HepG2 (cell line): ENCODE measurements at regions not wholly inside any gene's neighbourhood (a gene's known extent, or its start where the extent isn't known, plus 50 kb on each side); places are given as distances from the start of the nearest gene placed in this dataset.

Experiments used
- ATAC-seq: fragments of 200-7000 bp; cut with Tn5 transposase; 3 replicates; pipeline ENCODE4 v1.9.1; 2020; ENCODE audit warnings: mild to moderate bottlenecking, moderate library complexity
- BruUV-seq: library from RNA; stranded (reverse); fragments of 400-500 nt; replicated peaks from 2 replicates; lab custom pipeline; 2021; lab: Mats Ljungman, UMichigan
- CTCF ChIA-PET: fragments of 300-600 bp; formaldehyde crosslinking; extraction: SDS; loops from one replicate; lab custom pipeline; 2021; ENCODE audit warnings: low total read pairs, inconsistent platforms, low intra/inter-chr PET ratio; lab: Yijun Ruan, JAX
- POLR2A ChIA-PET: fragments of 350-600 bp; sonication (Branson Sonifier 250); formaldehyde crosslinking; loops from one replicate; lab custom pipeline; 2020; ENCODE audit warnings: antibody characterized with exemption, inconsistent platforms; lab: Yijun Ruan, JAX
- DNase-seq: peaks from one replicate; pipeline ENCODE4 v3.0.0-alpha.2; 2015; ENCODE audit warnings: low spot score
- FAIRE-seq: peaks from 3 replicates; lab custom pipeline; 2011; peaks lifted over from hg19 to GRCh38; lab: Jason Lieb, UNC
- H2AFZ ChIP-seq: one replicate; pipeline ENCODE4 v1.6.1; 2011; ENCODE audit warnings: low read length, inconsistent platforms
- H3K27ac ChIP-seq: fragments of 300-600 bp; 3 replicates; pipeline ENCODE4 v1.8.0; 2011; ENCODE audit warnings: mixed run types, mild to moderate bottlenecking, mixed read lengths, low read length, inconsistent platforms; ENCODE audit not compliant: insufficient read depth; ENCODE audit errors: extremely low read length
- H3K27me3 ChIP-seq, 2 experiments: fragments of 200-600 bp in 1 of 2; 2 replicates in 1 of 2; 3 replicates in 1 of 2; pipeline versions ENCODE4 v1.6.0 to v1.8.0; 2011; ENCODE audit warnings: low read length in 2 of 2, mild to moderate bottlenecking in 2 of 2, moderate library complexity in 2 of 2, inconsistent platforms in 1 of 2; ENCODE audit not compliant: insufficient read depth in 2 of 2, control insufficient read depth in 1 of 2
- H3K36me3 ChIP-seq, 2 experiments: fragments of 200-600 bp in 1 of 2; replicated peaks in 1 of 2; 2 replicates in 1 of 2; 3 replicates in 1 of 2; pipeline versions ENCODE4 v1.5.1 to v1.8.0; 2011; ENCODE audit warnings: low read length in 2 of 2, inconsistent platforms in 1 of 2; ENCODE audit not compliant: insufficient read depth in 2 of 2, control insufficient read depth in 1 of 2
- H3K4me1 ChIP-seq: 2 replicates; pipeline ENCODE4 v1.5.1; 2012; ENCODE audit warnings: low read length, inconsistent platforms; ENCODE audit not compliant: insufficient read depth
- H3K4me2 ChIP-seq: 2 replicates; pipeline ENCODE4 v1.6.0; 2011; ENCODE audit warnings: low read depth, low read length, inconsistent platforms
- H3K4me3 ChIP-seq, 3 experiments: fragments of 200-600 bp in 1 of 3; sonication (generic), shearing (Covaris generic) in 1 of 3; replicated peaks in 1 of 3; 2 replicates each; pipeline ENCODE4 v1.5.1; 2011 to 2016; ENCODE audit warnings: low read length in 3 of 3, inconsistent platforms in 2 of 3, low read depth in 2 of 3, mild to moderate bottlenecking in 2 of 3, control low read depth in 1 of 3, mixed read lengths in 1 of 3; ENCODE audit not compliant: insufficient read depth in 1 of 3
- H3K79me2 ChIP-seq: one replicate; pipeline ENCODE4 v1.6.1; 2011; ENCODE audit warnings: low read length, inconsistent platforms; ENCODE audit not compliant: insufficient read depth
- H3K9ac ChIP-seq: 2 replicates; pipeline ENCODE4 v1.6.0; 2011; ENCODE audit warnings: mild to moderate bottlenecking, low read depth, low read length, inconsistent platforms; ENCODE audit not compliant: insufficient read depth
- H3K9me3 ChIP-seq: 2 replicates; pipeline ENCODE4 v1.5.1; 2012; ENCODE audit warnings: mild to moderate bottlenecking, low read length
- H4K20me1 ChIP-seq: 2 replicates; pipeline ENCODE4 v1.6.0; 2011; ENCODE audit warnings: inconsistent platforms, mild to moderate bottlenecking, low read length, moderate library complexity; ENCODE audit not compliant: insufficient read depth
- AHR ChIP-seq: IDR thresholded peaks from 2 replicates; pipeline ENCODE4 v1.6.1; 2018; ENCODE audit warnings: missing genetic modification reagents, missing compliant biosample characterization
- JARID2 ChIP-seq: sonication (generic); formaldehyde crosslinking; IDR thresholded peaks from 2 replicates; pipeline ENCODE4 v1.8.1; 2023; ENCODE audit warnings: missing genetic modification reagents, inconsistent platforms; ENCODE audit not compliant: insufficient replicate concordance
- RNF2 ChIP-seq: fragments of 450-650 bp; conservative IDR thresholded peaks from 2 replicates; pipeline ENCODE4 v1.6.1; 2016; ENCODE audit warnings: low read depth
- SIN3B ChIP-seq: fragments of 150-350 bp; IDR thresholded peaks from 2 replicates; pipeline ENCODE4 v1.6.1; 2014; ENCODE audit warnings: low read length
- ZNF614 ChIP-seq: IDR thresholded peaks from 2 replicates; pipeline ENCODE4 v1.6.1; 2018; ENCODE audit warnings: missing biosample characterization, missing genetic modification reagents, inconsistent platforms, borderline replicate concordance
- ZNF672 ChIP-seq: sonication (generic); formaldehyde crosslinking; IDR thresholded peaks from 2 replicates; pipeline ENCODE4 v1.8.1; 2022; ENCODE audit warnings: missing genetic modification reagents
- ZNF746 ChIP-seq: sonication (generic); formaldehyde crosslinking; IDR thresholded peaks from 2 replicates; pipeline ENCODE4 v1.8.0; 2022; ENCODE audit warnings: mild to moderate bottlenecking, missing genetic modification reagents
- WGBS: methylation state at CpG from one replicate; pipeline ENCODE4 v1.1.6; 2017; ENCODE audit warnings: low lambda C conversion rate; 5-methylcytosine and 5-hydroxymethylcytosine counted together
- in situ Hi-C: cut with HindIII; loops from 2 replicates; pipeline ENCODE4 v1.10.0; 2017; ENCODE audit warnings: low pct_unique_long_range_greater_than_20kb; ENCODE audit not compliant: extremely low pct_ligation_motif_present
- intact Hi-C: fragments of 100-400 bp; cut with micrococcal nuclease; formaldehyde crosslinking; loops from one replicate; pipeline ENCODE4 v1.10.0; 2022; ENCODE audit not compliant: unreplicated experiment
- TF ChIP-seq, protein P1 (sequence below): sonication (generic); formaldehyde crosslinking; IDR thresholded peaks from 2 replicates; pipeline ENCODE4 v1.8.1; 2023; ENCODE audit warnings: missing genetic modification reagents, mild to moderate bottlenecking, borderline replicate concordance
- TF ChIP-seq, protein P2 (sequence below): sonication (generic); formaldehyde crosslinking; IDR thresholded peaks from 2 replicates; pipeline ENCODE4 v1.5.0; 2020; ENCODE audit warnings: missing genetic modification reagents

DNA sequence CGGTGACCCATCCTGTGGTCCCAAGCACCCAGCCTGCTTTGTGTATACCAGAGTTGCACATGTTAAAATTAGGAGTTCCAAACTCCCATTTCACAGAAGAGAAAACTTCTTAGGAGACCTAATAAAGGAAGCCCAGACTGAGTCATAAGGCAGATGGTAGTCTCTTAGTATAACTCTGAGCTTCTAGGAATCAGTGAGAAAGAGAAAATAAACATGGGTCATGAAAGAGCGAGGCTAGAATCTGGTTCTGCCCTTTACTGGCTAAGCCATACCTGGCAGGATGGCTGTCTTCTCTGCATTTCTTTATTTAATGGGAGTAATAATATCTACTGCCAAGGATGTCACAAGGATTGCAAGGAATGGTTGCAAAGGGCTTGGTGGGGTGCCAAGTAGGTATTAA lies 101.2 kb upstream of the TRIB2 start:
- 45% methylated on average over 2 of the region's 2 CpGs for WGBS
- intact Hi-C loops (no loop called here), in situ Hi-C loops (no loop called here)
- no peak overlapping the region for H3K9ac ChIP-seq
- no peaks in the 10 kb centered on the region for H3K9me3 ChIP-seq
- ChIA-PET CTCF (no interaction called here), POLR2A (no interaction called here)
- H3K27me3 ChIP-seq = no peaks in the 10 kb centered on the region
- no peaks in the 10 kb centered on the region for H3K79me2 ChIP-seq
- DNase-seq (no peak), FAIRE-seq (no peak), ATAC-seq (no peak)
- H4K20me1 ChIP-seq = no peaks in the 10 kb centered on the region
- no peaks in the 10 kb centered on the region for H3K36me3 ChIP-seq
- H3K27ac ChIP-seq = no peak overlapping the region
- no peak overlapping the region for H3K4me2 ChIP-seq
- TF ChIP-seq SIN3B (no peak), AHR (CRISPR knock-in tag) (no peak), JARID2 (CRISPR knock-in tag) (no peak), RNF2 (no peak), ZNF746 (CRISPR knock-in tag) (no peak), ZNF672 (no peak), ZNF614 (CRISPR knock-in tag) (no peak)
- TF ChIP-seq, protein P1, sequence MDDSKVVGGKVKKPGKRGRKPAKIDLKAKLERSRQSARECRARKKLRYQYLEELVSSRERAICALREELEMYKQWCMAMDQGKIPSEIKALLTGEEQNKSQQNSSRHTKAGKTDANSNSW (CRISPR knock-in tag) = no peak
- TF ChIP-seq, protein P2, sequence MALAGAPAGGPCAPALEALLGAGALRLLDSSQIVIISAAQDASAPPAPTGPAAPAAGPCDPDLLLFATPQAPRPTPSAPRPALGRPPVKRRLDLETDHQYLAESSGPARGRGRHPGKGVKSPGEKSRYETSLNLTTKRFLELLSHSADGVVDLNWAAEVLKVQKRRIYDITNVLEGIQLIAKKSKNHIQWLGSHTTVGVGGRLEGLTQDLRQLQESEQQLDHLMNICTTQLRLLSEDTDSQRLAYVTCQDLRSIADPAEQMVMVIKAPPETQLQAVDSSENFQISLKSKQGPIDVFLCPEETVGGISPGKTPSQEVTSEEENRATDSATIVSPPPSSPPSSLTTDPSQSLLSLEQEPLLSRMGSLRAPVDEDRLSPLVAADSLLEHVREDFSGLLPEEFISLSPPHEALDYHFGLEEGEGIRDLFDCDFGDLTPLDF (CRISPR knock-in tag) = no peak
- no peak overlapping the region for H3K4me3 ChIP-seq
- H3K4me1 ChIP-seq = no peaks in the 10 kb centered on the region
- no peak overlapping the region for H2AFZ ChIP-seq
- no TSS peak for BruUV-seq
